ENCODE measurements at regions not wholly inside any gene's neighbourhood (a gene's known extent, or its start where the extent isn't known, plus 50 kb on each side); places are given as distances from the start of the nearest gene placed in this dataset.

GRCh38 chr12:114232187-114232586, 173.8 kb downstream of the TBX5 start:
- no peaks in the 10 kb centered on the region for H3K36me3 ChIP-seq (ENCODE audit: control insufficient read depth, low read length)
- H3K4me2 ChIP-seq (ENCODE audit: low read length) = no peak overlapping the region
- no peaks in the 10 kb centered on the region for H4K20me1 ChIP-seq (ENCODE audit: control insufficient read depth, insufficient read depth, low read depth, low read length)
- no peaks in the 10 kb centered on the region for H3K9me2 ChIP-seq (replicated peaks; ENCODE audit: control insufficient read depth, low read length)
- TF ChIP-seq CTCF (IDR thresholded peaks at IDR 0.05; ENCODE audit: low read depth, low read length, poor library complexity, severe bottlenecking) = no peak
- TF ChIP-seq EZH2phosphoT487 (IDR thresholded peaks at IDR 0.05; ENCODE audit: borderline replicate concordance, low read length) = no peak
- H3K27me3 ChIP-seq (ENCODE audit: control insufficient read depth, low read length) = no peaks in the 10 kb centered on the region
- H3K4me1 ChIP-seq (ENCODE audit: control insufficient read depth, low read length) = no peaks in the 10 kb centered on the region
- H3K9me3 ChIP-seq (ENCODE audit: control insufficient read depth, insufficient read depth, low read length) = no peaks in the 10 kb centered on the region
- no peak overlapping the region for H3K4me3 ChIP-seq (ENCODE audit: low read length)
- no peaks in the 10 kb centered on the region for H3K79me2 ChIP-seq (ENCODE audit: control insufficient read depth, low read length)
- no peak overlapping the region for H3K27ac ChIP-seq (ENCODE audit: low read depth, low read length)
- H3F3A ChIP-seq (ENCODE audit: control insufficient read depth, insufficient read depth) = no peaks in the 10 kb centered on the region

- H3K79me2 ChIP-seq (ENCODE audit: control insufficient read depth, low read length) = no peaks in the 10 kb centered on the region
- no peak overlapping the region for H3K4me3 ChIP-seq (ENCODE audit: low read length)
- H3K36me3 ChIP-seq (ENCODE audit: control insufficient read depth, low read length) = no peaks in the 10 kb centered on the region
- H3K27ac ChIP-seq (ENCODE audit: low read depth, low read length) = no peak overlapping the region
- H3K27me3 ChIP-seq (ENCODE audit: control insufficient read depth, low read length) = no peaks in the 10 kb centered on the region; the same call in 1 of the 2 replicates
- H3K4me1 ChIP-seq (ENCODE audit: control insufficient read depth, low read length) = no peaks in the 10 kb centered on the region
- H3K9me2 ChIP-seq (replicated peaks; ENCODE audit: control insufficient read depth, low read length) = no peaks in the 10 kb centered on the region
- H3K9me3 ChIP-seq (ENCODE audit: control insufficient read depth, insufficient read depth, low read length) = no peaks in the 10 kb centered on the region
- no peaks in the 10 kb centered on the region for H4K20me1 ChIP-seq (ENCODE audit: control insufficient read depth, insufficient read depth, low read depth, low read length)
- no peaks in the 10 kb centered on the region for H3F3A ChIP-seq (ENCODE audit: control insufficient read depth, insufficient read depth)
- H3K4me2 ChIP-seq (ENCODE audit: low read length) = no peak overlapping the region
- TF ChIP-seq EZH2phosphoT487 (IDR thresholded peaks at IDR 0.05; ENCODE audit: borderline replicate concordance, low read length) = no peak
- no peak for TF ChIP-seq CTCF (IDR thresholded peaks at IDR 0.05; ENCODE audit: low read depth, low read length, poor library complexity, severe bottlenecking)
These were observed 176.8 kb downstream of the TBX5 start for GRCh38 chr12:114229150-114229549.

GRCh38 chr12:114226241-114226928, 179.6 kb downstream of the TBX5 start:
- TF ChIP-seq EZH2phosphoT487 (IDR thresholded peaks at IDR 0.05; ENCODE audit: borderline replicate concordance, low read length) (no peak), CTCF (IDR thresholded peaks at IDR 0.05; ENCODE audit: low read depth, low read length, poor library complexity, severe bottlenecking) (no peak)
- no peak overlapping the region for H3K4me2 ChIP-seq (ENCODE audit: low read length)
- H4K20me1 ChIP-seq (ENCODE audit: control insufficient read depth, insufficient read depth, low read depth, low read length) = no peaks in the 10 kb centered on the region
- no peaks in the 10 kb centered on the region for H3K36me3 ChIP-seq (ENCODE audit: control insufficient read depth, low read length)
- no peaks in the 10 kb centered on the region for H3K9me2 ChIP-seq (replicated peaks; ENCODE audit: control insufficient read depth, low read length)
- no peaks in the 10 kb centered on the region; the same call in 1 of the 2 replicates for H3K27me3 ChIP-seq (ENCODE audit: control insufficient read depth, low read length)
- H3F3A ChIP-seq (ENCODE audit: control insufficient read depth, insufficient read depth) = no peaks in the 10 kb centered on the region
- no peaks in the 10 kb centered on the region for H3K79me2 ChIP-seq (ENCODE audit: control insufficient read depth, low read length)
- no peaks in the 10 kb centered on the region for H3K9me3 ChIP-seq (ENCODE audit: control insufficient read depth, insufficient read depth, low read length)
- no peak overlapping the region for H3K4me3 ChIP-seq (ENCODE audit: low read length)
- H3K27ac ChIP-seq (ENCODE audit: low read depth, low read length) = no peak overlapping the region
- H3K4me1 ChIP-seq (ENCODE audit: control insufficient read depth, low read length) = no peaks in the 10 kb centered on the region

Data from DOHH2 (cell line).